ENCODE measurements at regions not wholly inside any gene's neighbourhood (a gene's known extent, or its start where the extent isn't known, plus 50 kb on each side); places are given as distances from the start of the nearest gene placed in this dataset.

DNA sequence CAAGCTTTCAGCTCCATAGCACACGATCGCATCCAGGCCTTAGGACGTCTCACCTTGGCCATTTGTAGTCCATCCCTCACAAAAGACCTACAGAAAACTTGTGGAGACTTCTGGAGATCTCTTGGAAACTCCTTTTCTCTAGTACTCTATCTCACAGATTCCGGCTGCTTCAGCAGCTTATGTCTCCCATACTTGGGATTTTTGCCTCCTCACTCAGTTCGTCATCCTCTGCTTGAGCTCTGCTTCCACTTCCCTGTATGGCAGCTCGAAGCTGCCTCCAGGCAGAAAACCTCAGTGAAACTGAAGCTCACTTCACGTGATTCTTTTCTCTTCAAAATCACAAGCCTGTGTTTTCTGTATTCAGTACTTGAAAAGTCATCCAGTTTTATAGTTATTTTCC, 178.7 kb upstream of the GDF10 start:
- TF ChIP-seq EZH2 (IDR thresholded peaks at IDR 0.05): no peak
- TF ChIP-seq POLR2AphosphoS5 (IDR thresholded peaks at IDR 0.05; ENCODE audit: borderline replicate concordance, low read depth, low read length): no peak
- TF ChIP-seq FOXP2 (optimal IDR thresholded peaks at IDR 0.05; ENCODE audit: control extremely low read depth, extremely low read length, insufficient read depth): no peak

Measured in SK-N-MC (cell line).